ENCODE measurements at regions not wholly inside any gene's neighbourhood (a gene's known extent, or its start where the extent isn't known, plus 50 kb on each side); places are given as distances from the start of the nearest gene placed in this dataset.

DNA sequence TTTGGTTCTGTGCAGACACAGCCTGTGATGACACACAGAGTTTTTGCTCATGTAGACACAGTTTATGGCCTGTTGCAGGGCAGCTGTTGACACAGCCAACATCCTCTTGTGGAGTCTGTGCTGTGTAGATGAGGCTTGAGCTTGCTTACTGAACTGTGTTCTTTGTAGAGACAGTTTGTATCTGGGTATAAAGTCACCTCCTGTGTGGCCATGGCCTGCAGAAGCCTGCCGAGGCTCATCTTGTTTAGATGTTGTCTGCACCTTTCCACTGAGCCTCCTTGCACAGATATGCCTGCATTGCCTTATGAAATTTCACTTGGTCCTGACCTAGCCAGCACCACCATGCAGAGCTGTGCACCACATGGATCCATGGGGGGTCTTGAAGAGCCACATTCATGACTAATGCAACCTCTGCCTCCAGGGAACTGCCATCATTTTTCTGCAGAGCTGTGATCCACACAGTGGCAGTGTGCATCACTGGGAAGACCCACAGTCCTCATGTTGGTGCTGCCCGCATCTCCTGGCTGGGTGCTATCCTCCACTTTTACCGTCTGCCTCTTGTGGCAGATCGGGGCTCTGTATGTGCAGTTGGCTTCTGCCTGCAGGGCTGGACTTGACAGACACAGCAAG lies 198.0 kb upstream of the MAMLD1 start:
- DNase-seq (ENCODE audit: low spot score) = no peak

DNA sequence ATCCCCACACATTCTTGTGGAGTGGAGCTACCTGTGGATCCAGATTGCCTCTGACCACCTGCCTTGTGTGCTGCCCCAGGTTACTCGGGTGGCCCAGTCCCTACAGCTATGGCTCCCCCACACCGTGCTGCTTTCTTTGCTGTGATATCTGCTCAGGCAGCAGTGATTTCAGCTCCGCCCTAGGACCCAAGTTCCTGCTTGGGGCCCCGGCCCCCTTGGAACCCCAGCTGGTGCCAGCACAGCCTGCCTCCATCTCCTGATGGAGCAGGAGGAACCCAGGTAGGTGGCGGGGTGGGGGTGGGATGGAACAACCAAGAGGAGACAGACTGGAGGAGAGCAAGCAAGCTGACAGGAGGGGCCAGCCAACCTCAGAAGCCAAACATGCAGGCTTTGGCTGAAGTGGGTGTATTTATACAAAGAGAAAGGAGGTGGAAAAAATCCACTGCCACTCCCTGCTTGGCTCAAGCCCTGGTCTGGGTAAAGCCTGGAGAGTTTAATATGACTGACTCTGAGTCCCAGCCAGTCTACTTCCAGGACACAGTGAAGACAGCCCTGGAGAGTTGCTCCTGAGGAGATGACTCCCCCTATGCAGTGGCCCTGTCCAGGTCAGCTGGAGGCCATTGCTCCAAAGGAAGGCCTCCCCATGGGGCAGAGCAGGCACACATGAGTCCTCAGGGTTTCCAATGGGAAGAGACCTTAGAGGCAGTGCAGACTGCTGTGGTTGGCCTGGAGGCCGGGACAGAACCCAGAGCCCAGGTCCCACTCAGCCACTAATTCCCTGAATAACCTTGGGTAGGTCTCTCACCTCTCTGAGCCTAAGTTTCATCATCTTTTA lies 197.1 kb upstream of the MAMLD1 start:
- no peak for DNase-seq (ENCODE audit: low spot score)

GRCh38 chrX:150167482-150168324 lies 195.4 kb upstream of the MAMLD1 start:
- no peak for DNase-seq (ENCODE audit: low spot score)

GRCh38 chrX:150182161-150182560 lies 181.0 kb upstream of the MAMLD1 start:
- DNase-seq (ENCODE audit: low spot score) = no peak

GRCh38 chrX:150184491-150184890 lies 178.6 kb upstream of the MAMLD1 start:
- no peak for DNase-seq (ENCODE audit: low spot score)

DNA sequence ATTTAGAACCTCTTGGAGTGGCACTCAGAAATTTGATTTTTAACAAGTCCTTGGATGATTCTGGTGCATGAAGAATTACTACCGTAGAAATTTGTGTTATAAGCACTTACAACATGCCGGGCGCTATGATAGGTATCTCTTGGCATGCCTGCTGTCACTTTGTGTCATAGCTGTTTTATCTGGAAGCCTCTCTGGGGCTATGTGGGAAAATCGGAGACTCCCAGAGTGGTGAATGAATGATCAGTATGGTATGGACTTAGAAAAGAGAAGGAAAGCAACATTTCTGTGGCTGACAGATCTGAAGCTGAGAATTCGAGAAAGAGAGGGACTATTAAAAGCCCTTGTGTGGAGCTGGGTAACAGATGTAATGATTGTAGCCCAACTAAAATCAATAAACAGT lies 177.4 kb upstream of the MAMLD1 start:
- no peak for DNase-seq (ENCODE audit: low spot score)

GRCh38 chrX:150192816-150193215 lies 170.3 kb upstream of the MAMLD1 start:
- DNase-seq (ENCODE audit: low spot score) = no peak

DNA sequence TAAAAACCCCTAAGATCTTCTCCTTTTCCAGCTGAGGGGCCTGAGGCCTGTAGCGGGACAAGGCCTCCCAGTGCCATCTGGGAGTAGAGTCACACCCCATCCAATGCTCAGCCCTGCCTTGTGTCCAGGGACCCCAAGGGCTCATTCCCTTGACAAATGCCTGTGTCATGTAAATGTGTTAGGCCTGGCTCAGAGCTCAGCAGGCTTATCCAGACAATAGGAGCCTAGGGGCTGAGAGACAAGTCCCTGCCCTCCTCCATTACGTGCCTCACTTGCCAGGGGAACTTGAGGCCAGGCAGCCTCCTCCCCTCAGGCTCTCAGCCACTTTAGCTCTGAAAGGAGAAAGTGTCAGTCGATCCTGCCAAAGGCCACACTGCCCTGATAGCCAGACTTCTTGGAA lies 166.8 kb upstream of the MAMLD1 start:
- no peak for DNase-seq (ENCODE audit: low spot score)

- no peak for DNase-seq (ENCODE audit: low spot score)
Measured at GRCh38 chrX:150197388-150197787, 165.7 kb upstream of the MAMLD1 start.

DNA sequence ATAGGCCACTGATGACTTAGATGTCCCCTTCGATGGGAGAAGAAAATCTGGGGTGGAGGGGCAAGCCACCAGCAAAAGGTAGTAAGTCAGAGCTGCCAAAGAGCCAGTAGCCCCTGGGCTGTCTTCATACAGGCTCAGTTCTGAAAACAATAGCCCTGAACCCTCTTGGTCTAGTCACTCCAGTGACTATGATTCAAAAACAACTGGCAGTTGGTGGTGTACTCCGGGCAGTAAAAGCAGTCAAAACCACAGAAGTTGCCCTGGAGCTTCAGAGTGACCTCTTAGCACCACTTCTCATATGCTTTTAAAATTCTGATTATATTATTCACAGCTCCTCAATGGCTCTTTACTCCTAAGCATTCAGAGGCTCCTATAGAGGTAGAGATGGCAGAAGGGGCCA lies 164.3 kb upstream of the MAMLD1 start:
- no peak for DNase-seq (ENCODE audit: low spot score)

DNA sequence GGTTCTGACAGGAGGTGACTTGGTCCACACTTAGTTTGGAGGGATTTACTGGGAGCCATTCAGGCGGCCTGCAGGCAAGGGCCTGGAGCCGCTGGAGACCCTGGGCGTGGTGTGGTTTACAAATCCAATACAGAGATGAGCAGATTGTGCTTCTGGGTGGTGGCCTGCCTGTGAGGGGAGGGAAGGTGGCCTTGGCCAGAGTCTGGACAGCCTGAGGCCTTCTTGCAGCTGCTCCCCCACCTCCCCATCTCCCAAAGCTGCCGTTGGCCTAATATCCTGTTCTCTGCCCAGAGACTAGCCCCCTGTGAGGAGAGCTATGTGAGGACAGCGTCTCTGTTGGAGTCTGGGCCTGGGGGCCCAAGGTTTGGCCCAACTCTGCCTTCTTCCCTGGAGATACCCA lies 163.9 kb upstream of the MAMLD1 start:
- no peak for DNase-seq (ENCODE audit: low spot score)

GRCh38 chrX:150199803-150200202 lies 163.3 kb upstream of the MAMLD1 start:
- DNase-seq (ENCODE audit: low spot score) = no peak

GRCh38 chrX:150200361-150200760 lies 162.8 kb upstream of the MAMLD1 start:
- no peak for DNase-seq (ENCODE audit: low spot score)

DNA sequence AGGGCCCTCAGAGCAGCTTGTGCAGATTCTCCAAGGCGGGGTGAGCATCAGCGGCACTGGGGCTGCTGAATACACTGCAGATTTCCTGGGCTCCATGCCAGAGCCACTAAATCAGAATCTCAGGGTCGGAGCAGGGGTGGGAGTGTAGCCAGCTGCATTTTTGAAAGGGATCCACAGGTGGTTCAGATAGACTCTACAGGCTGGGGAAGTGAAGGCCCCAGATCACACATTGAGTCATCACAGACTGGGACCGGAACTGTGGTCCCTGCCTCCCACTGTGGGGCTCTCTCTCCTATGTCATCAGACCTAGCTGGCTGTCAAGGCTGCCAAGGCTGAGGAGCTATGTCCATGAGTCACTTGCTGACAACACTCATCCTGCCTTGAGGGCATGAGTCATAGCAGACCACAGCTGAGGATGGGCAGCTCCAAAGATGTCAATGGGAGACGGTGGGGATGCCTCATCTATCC lies 162.3 kb upstream of the MAMLD1 start:
- DNase-seq (ENCODE audit: low spot score) = peak; percentile 30

DNA sequence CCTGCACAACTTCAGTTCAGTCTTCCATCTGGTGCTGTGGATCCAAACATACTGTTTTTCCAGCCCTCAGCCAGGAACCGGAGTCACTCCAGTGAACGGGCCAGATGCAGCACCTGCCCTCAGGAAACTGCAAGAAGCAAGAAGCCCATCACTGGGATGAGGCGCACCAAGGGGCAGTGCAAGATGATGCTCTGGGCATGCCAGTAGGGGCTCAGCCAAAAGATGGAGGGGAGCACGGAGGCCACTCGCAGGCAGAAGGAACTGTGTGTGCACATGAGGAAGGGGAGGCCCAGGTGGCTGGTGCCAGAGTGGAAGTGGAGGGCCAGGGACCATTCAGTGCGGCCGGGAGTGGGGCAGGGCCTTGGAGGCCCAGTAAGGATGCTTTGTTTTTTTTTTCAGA lies 161.7 kb upstream of the MAMLD1 start:
- DNase-seq (ENCODE audit: low spot score) = no peak

- no peak for DNase-seq (ENCODE audit: low spot score)
Measured at GRCh38 chrX:150201841-150202240, 161.3 kb upstream of the MAMLD1 start.

GRCh38 chrX:150202641-150203247 lies 160.4 kb upstream of the MAMLD1 start:
- no peak for DNase-seq (ENCODE audit: low spot score)

GRCh38 chrX:150203248-150203645 lies 159.9 kb upstream of the MAMLD1 start:
- no peak for DNase-seq (ENCODE audit: low spot score)

DNA sequence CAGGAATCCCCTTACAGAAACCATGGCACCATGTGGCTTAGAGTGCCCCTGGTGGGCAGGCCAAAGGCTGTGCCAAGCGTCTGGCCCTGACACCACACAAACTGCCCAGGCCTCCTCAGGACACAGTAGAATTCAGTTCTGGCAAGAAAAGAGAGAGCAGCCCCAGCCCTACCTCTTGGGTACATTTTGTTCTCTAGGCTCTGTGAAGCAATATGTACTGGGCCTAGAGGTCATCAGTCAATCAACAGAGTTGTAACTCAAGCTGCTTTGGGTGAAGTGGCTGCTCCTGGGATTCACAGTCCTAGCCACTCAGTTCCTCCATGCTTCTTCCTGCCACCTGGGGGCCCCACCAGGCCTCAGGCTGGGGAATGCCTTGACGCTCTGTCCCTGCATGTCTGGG lies 158.1 kb upstream of the MAMLD1 start:
- no peak for DNase-seq (ENCODE audit: low spot score)

DNA sequence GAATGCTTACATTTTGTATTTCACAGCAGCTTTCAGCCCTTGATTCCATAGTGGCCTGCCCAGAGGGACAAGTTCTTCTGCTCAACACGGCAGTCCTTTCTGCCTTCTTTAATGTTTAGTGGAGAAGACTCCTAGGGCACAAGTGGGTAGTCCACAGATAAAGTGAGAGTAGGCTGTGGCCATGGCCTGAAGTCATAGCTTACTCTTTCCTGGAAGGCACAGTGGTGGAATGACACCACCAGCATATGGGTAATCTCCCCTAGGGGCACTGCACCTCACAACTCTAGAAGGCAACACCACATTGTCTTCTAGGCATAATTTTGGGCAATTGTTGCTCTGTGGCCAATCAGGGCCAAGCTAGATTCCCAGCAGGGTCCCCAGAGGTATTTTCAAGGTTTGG lies 155.4 kb upstream of the MAMLD1 start:
- DNase-seq (ENCODE audit: low spot score) = no peak

DNA sequence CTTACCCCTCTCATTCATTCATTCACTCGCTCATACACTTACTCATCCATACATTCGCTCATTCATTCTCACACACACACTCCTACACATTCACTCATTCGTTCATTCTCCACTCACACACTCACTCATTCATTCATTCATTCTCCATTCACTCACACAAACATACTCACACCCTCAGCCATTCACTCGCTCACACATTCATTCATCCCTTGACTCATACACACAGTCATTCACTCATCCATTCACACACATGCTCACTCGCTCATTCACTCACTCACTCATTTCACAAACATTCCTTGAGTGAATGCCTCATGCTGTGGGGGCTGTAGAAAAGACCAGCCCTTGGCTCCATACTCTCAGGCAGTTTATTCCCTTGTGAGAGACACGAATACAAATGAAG lies 151.1 kb upstream of the MAMLD1 start:
- DNase-seq (ENCODE audit: low spot score) = no peak
